Daoy (cell line): ENCODE measurements at regions not wholly inside any gene's neighbourhood (a gene's known extent, or its start where the extent isn't known, plus 50 kb on each side); places are given as distances from the start of the nearest gene placed in this dataset.
A peak's percentile ranks its signal among the peaks of the same experiment; 100 is the strongest.

ENCODE experiments used
- DNase-seq: peaks from one replicate; pipeline ENCODE4 v3.0.0-alpha.2; 2015; ENCODE audit warnings: low read depth

DNA sequence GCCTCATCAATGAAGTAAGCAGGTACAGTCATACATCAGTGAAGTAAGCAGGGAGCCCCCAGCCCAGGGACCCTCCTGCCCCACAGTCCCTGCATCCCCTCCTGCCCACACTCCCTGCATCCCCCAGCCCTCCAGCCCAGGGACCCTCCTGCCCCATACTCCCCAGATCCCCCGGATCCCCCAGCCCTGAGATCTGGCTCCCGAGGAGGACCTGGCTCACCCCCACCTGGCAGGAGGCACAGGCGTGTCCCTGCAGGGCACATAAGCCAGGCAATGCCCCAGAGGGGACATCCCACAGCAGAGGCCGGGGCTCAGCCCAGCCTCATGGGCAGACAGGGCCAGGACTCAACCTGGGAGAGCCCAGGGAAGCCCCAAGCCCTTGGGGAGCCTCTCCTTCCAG lies 53.6 kb upstream of the TPM4 start:
- DNase-seq, result no peak

- no peak for DNase-seq
These were observed 53.0 kb upstream of the TPM4 start for GRCh38 chr19:16023146-16023915.

DNA sequence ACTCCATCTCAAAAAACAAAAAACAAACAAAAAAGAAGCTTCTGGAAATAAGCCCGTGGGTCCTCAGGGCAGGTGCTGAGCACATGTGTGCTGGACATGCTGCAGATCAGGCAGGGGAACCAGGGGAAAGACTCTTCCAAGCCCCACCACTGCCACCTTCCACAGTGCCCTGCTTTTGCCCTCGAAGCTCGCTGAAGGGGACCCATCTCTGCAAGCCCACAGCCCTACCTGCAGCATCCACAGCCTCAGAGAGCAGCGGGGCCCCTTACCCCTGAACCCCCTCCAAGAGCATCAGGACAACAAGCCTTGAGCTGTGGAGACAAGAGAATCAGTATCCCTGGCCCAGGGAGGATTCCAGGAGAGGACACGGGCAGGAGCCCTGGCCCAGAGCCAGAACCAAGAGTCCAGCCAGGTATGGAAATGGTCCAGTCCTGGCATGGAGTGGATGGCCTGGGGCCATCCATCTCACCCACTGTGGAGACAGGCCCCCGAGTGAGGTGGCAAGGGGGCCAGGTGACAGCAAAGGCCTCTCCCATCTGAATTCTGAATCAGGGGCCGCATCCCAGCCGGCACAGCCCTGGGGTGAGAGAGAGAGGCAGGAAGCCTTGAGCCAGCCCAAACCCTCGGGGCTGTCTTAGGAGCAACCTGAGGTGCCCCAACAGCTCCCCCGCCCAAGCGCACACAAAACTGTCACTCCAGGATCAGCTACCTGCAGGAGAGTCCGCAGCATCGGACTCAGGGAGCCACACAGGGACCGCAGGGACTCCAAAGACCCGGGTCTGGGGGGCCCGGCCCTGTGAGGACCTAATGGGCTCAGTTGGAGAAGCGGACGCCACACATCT lies 51.8 kb upstream of the TPM4 start:
- no peak for DNase-seq

DNA sequence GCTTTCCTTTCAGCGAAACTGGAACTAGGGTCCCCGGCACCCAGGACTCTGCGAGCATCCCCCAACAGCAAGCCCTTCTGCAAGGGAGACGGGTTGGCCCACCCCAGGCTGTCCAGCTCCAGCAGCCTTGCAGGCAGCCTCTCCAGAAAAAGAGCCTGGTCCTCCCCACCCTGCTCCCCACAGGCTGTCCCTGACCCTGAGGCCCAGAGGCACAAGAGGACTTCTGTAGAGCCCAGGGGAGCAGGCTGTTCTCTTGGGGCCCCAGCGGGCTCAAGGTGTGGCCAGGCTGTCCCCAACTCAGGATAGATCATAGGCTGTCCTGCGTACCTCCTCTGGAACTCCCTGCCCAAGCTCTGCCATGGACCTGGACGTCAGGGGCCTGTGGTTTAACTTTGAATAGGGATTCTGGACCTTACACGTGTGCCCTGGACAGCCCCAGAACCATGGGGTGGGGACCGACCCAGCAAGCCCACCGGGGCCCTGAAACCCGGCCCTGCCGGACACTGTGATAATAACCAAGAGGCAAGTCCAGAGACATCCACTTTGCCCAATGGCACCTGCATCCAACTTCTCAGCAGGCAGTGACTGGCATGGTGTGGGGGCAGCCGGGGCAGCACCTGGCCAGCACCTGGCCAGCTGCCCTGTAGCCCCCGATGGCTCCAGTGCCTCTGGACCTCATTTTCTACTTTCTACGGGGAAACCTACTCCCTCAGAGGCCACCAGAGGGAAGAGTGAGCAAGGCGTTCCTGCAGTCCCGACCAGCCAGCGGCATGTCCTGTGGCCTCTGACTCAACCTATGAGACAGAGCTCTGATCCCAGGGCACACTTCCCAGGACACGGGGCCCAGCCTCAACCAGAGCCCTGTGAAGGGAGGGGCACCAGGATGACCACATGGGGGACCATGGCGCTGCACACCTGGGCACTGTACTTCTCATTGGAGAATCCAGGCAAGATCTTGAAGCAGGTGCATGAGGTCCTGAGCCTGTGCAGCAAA lies 50.9 kb upstream of the TPM4 start:
- peak; percentile 64 for DNase-seq

DNA sequence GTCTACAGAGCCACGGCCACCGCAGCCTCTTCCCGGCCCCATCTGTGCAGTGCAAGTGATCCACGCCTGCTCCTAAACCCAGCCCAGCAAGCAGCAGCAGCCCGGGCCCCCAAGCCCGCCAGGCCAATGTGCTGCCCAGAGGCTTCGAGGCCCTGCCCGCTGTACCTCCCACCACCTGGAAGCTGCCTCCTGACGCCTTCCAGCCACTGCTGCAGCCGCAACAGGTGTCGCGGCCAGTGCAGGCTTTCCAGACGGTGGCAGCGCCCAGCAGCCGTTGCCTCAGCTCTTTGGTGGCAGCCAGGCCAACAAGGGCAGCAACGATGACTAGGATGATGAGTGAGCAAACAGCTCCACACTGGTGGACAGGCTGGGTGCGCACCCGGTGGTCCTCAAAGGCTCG lies 50.2 kb upstream of the TPM4 start:
- DNase-seq, result no peak
